ENCODE measurements at regions not wholly inside any gene's neighbourhood (a gene's known extent, or its start where the extent isn't known, plus 50 kb on each side); places are given as distances from the start of the nearest gene placed in this dataset.

DNA sequence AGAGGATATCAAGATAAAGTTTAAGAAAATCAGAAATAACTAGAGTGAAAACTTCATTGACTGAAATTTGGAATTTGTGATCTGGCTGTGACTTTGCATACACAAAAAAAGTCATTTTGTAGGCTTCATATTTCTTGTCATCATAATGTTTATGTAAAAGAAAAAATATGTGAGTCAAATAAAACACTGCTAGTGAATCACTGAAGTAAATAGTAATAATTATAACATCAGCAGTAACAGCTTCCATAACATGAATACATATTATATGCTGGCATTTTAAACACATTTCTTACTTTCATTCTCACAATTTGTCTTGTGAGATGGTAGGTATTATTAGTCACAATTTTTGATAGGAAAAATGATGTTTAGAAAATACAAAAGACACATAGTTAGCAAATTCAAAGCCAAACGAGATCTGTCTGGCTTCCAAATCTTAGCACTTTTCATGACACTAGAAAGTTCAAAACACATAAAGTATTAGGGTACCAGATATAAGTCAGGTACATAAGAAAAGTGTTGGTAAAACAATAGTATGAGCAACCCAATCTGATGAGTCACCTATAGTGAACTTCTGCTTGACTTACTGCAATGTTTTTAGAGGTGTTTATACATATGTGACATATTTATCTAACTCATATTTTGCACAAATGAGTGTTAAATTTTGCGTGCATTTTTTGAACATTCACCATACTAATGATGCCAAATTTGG, 241.0 kb upstream of the SNX7 start:
- DNase-seq = no peak

GRCh38 chr1:98417820-98418219, 243.7 kb upstream of the SNX7 start:
- DNase-seq = no peak

- no peak for DNase-seq
These were observed 251.4 kb upstream of the SNX7 start for GRCh38 chr1:98410082-98410481.

DNA sequence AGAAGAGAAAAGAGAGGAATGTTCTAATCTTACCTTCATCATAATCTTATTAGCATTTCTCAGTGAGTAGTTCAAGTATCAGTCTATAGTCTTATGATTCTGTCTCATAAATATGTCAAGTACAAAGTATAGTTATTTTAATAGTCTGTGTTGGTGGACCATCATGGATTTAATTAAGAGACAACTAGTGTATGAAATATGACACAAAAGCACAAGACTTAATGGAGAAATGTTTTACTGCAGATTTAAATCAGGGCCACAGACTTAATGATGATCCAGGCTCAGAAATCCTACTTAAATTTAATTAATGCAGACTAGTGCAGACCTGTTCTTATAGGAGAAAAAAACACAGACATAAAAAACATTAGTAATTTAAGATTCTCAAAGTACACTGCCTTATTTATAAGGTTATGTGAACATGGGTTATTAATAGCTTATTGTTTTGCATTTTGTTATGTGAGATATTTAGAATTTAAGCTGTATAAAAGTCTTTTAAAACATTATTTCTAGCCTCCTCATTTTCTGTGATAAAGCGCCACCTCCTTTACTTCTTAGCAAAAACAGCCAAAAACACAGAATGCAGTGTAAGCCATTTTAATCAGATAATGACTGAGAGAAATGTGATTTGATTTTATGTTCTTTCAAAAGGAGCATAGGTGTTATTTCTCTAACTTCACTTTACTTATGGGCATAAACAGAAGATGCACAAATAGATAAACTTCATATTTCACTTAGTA, 255.0 kb upstream of the SNX7 start:
- DNase-seq = no peak

GRCh38 chr1:98405581-98406074, 255.9 kb upstream of the SNX7 start:
- no peak for DNase-seq

DNA sequence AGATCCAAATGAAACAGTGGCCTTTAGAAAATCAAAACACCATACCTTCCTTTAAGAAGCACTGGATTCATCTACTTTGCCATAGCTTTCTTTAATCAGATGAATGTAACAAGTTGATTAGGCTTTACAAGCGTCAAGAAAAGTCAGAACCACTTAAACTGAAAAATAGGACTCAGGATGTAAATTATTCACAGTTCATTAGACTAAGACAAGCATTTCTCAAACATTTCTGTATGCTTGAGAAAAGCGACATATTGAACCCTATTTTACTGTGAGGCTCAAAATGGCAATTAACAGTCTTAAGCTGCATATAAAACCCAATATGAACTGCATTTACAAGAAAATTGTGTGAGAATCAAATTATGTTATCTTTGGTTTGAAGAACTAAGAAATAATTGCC, 256.7 kb upstream of the SNX7 start:
- DNase-seq = no peak

GRCh38 chr1:98403963-98404480, 257.5 kb upstream of the SNX7 start:
- no peak for DNase-seq

DNA sequence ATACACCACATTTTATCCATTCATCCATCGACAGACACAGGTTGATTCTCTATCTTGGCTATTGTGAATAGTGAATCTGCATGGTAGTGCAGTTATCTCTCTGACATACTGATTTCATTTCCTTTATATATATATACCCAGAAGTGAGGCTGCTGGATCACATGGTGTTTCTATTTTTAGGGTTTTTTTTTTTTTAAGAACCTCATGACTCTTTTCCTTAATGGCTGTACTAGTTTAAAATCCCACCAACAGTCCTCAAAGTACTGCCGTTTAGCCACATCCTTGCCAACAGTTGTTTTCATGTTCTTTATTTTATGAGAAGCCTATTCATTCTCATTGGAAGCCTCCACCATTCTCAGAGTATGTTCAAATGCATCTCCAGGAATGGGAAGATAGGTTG, 258.7 kb upstream of the SNX7 start:
- no peak for DNase-seq

- no peak for DNase-seq
These were observed 261.1 kb upstream of the SNX7 start for GRCh38 chr1:98400446-98400845.

GRCh38 chr1:98399218-98399617, 262.3 kb upstream of the SNX7 start:
- no peak for DNase-seq

DNA sequence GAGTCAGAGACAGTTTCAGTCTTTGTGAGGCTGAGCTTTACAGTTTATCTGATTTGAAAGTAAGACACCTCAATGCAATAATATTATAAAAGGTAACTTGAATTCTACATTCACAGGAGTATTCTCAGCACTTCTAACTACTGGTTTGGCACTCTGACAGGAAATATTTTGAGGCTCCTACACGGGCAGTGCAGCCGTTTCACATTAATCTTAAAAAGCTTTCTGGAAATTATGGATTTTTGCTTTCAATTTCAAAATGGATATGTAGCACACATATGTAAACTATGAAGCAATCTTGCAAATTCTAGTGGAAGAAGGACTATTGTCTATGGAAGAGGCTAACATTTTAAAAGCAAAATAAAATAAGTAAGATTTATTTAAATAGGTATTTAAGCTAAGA, 262.9 kb upstream of the SNX7 start:
- no peak for DNase-seq

DNA sequence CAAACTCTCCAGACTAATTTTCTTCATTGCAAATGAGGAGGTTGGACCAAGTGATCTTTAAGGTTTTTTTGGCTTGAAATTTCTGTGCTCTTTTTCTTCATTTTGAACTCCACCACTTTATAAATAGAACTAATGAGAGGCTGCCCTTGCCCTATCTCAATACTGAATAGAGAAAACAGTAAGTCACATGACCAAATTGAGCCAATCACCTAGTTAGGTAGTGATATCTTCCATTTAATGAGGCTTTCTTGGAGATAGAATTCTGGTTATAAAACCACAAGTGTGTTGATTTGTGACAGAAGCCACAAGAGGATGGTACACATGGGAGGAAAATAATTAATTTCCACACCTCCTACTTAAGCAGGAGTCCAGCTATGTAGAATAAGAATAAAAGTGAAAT, 263.4 kb upstream of the SNX7 start:
- no peak for DNase-seq

DNA sequence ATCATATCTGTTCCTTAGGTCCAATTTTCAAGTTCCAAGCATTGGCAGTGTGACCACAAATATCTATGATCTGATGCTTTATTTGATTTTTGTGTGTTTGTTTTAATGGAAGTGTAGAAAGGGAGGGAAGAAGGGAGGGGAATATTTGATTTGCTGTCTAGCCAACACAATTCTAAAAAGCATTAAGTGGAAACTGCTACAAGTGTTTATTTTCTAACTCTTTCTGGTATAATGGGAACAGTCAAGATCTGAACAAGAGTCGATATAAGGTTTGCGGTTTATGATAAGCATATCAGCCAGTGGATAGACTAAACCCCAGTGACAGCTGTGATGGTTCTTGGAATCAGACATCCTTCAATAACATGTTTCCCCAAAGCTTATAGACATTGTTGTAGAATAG, 267.8 kb upstream of the SNX7 start:
- no peak for DNase-seq

- no peak for DNase-seq
These were observed 270.3 kb upstream of the SNX7 start for GRCh38 chr1:98391175-98391574.

GRCh38 chr1:98389809-98390208, 271.7 kb upstream of the SNX7 start:
- DNase-seq = no peak

DNA sequence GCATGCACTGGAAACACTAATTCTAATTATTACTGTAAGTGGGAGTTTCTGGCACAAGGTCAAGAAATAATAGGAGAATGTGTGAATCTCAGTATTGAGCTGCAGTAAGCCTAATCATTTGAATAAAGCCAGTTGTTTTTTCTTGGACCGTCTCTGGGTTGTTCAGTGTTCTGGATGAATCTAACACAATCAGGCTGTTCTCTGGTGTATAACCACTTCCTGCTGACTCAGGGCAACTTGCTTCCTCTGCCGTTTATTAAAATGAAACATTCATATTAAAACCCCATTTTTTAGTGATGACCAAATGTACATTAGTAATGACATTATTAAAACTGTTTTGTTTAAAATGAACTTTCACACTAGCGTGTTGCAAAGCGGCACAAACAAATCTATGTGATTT, 273.1 kb upstream of the SNX7 start:
- DNase-seq = no peak

DNA sequence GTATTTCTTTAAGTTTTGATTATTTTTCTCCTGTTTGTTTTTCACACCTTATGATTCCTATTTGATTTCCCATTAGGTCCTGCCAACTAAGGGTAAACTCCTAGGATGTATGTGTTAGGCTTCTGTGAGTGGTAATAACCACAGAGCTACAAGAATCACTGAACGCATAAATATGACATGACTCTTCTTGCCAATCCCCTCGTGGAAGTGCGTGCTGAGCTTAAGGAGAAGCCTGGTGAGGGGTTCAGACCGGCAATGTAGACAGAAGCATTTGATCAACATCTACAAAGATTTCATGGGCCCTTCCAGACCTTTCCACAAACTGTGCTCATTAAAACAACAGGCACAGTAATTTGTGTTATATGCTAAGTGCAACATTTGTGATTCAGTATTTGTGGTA, 273.8 kb upstream of the SNX7 start:
- no peak for DNase-seq

- DNase-seq = no peak
These were observed 274.7 kb upstream of the SNX7 start for GRCh38 chr1:98386675-98387440.

DNA sequence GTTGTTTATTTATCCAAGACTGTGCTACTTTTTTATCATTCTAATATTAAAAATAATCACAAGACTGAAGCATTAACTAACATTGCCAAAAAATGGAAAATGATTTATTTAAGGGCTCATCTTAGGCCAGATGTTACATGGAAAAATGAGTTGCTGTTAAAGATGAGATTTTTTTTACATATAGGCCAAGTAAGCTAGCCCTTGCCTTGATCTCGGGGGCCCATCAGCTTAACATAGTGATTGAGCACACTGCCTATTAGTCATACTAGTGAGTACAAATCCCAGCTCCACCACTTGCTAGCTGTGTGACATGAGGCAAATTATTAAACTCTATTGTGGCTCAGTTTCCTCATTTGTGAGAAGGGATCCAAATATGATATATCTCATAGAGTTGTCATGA, 275.9 kb upstream of the SNX7 start:
- DNase-seq = no peak

DNA sequence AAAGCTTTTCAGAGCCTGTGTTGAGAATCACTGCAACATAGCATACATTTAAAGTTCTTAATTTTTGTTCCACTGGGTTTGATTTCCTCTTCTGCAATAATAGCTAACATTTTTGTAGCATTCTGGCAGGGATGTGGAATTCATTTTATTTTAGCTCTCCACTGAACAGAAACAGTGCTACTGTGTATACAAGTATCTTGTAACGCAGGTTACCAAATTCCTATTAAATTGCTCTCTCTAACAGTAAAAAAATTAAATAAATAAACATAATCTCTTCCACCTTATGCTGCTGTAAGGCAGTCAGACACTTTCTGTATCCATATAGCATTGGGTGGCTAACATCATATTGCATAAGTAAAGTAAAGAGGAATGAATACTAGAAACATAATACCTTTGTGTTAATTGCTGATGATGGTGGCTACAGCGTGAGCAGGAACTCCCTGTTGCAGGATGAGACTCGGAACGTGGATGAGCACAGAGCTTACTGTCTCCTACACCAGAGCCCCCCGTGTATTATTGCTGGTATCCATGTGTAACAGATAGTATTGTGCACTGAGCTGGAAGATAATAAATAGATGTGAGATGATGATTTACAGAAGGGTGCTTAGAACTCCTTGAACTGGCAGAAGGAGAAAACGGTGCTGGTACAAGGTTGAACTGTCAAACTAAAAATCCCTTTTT, 276.9 kb upstream of the SNX7 start:
- no peak for DNase-seq

DNA sequence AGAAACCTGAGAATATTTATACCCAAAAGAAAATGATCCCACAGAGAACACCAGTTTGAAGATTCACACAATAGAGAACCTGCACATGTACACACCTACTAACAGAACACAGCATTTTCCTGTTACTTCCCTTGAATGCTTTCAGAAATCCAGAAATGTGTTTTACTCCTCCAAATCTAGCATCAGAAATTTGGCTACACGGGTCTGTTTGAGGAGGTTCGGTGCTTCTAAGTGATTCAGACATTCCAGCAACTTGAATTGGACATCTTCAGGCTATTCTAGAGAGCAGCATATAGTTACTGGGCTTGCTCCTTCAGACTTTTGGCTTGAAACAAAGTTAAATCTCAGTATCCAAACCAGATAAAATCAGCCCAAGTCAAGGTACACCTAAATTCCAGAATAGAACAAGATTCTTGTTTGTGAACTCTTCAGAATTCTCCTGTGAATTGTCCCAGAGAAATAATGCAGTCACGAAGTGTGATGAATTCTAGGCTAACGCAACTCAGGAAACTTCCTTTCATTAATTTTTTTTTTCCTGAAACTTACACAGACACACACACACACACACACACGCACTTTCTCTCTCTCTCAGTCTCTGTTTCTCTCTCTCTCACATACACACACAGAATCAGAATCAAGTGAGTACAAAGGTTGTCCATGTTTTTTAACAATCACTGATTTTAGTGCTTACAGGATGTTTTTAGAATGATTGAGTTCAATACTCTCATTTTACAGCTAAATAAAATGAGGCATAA, 278.4 kb upstream of the SNX7 start:
- DNase-seq = no peak

DNA sequence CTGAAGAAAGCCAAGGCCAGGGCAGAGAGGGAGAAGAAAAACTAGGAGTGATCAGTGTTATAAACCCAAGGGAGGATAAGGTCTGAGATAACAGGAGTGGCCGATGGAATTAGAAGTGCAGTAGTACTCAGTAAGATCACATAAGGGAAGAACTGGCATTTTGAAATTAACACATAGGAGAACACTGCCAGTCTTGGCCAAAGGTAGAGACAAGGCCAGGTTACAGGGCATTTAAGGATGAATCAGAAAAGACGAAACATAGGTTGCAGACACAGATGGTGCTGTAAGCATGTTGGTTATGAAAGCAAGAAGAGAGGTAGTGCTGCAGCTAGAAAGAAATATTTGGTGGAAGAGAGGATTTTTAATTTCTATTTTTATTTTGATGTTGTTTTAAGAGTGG, 278.9 kb upstream of the SNX7 start:
- no peak for DNase-seq
